ENCODE measurements at regions not wholly inside any gene's neighbourhood (a gene's known extent, or its start where the extent isn't known, plus 50 kb on each side); places are given as distances from the start of the nearest gene placed in this dataset.

- TF ChIP-seq CTCF (IDR thresholded peaks at IDR 0.05), result no peak
- TF ChIP-seq POLR2A (IDR thresholded peaks at IDR 0.05), result no peak
- no peak for TF ChIP-seq POLR2AphosphoS5 (IDR thresholded peaks at IDR 0.05)
Observed at GRCh38 chr9:99465231-99465907, 243.3 kb downstream of the SEC61B start.
